Neural progenitor cell (in vitro differentiated cells): ENCODE measurements at regions not wholly inside any gene's neighbourhood (a gene's known extent, or its start where the extent isn't known, plus 50 kb on each side); places are given as distances from the start of the nearest gene placed in this dataset.

ENCODE experiments used
- CTCF ChIP-seq: fragments of 200-600 bp; sonication (generic); IDR thresholded peaks from 2 replicates; pipeline ENCODE4 v1.5.1; 2017; ENCODE audit warnings: antibody characterized with exemption, mild to moderate bottlenecking
- EZH2 ChIP-seq: fragments of 200-600 bp; sonication (generic); IDR thresholded peaks from 2 replicates; pipeline ENCODE4 v1.6.1; 2017; ENCODE audit warnings: antibody characterized with exemption, mild to moderate bottlenecking, moderate library complexity
- EZH2phosphoT487 ChIP-seq: fragments of 200-600 bp; sonication (generic); IDR thresholded peaks from 2 replicates; pipeline ENCODE4 v1.6.1; 2017; ENCODE audit warnings: antibody characterized with exemption

DNA sequence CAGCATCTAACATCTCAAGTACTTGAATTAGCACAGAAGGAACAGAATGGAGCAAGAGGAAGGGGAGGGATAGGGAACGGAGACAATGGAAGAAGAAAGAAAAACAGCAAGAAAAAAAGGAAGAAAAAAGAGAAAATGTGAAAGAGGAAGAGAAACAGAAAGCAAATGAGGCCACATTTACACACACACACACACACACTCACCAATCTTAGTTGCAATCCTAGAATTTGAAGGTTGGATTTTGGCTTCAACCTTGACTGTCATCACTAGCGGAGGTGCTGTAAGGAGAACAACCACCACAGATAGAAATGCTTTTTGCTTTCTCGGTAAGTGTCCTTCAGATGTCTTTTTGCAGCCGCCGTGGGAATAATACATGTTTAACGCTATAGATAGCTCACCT is 327.1 kb upstream of the NWD2 start:
- TF ChIP-seq CTCF (no peak), EZH2 (no peak), EZH2phosphoT487 (no peak)
